ENCODE measurements at regions not wholly inside any gene's neighbourhood (a gene's known extent, or its start where the extent isn't known, plus 50 kb on each side); places are given as distances from the start of the nearest gene placed in this dataset.

- H3K4me3 ChIP-seq (ENCODE audit: low read depth, poor library complexity, severe bottlenecking) = no peak overlapping the region
- TF ChIP-seq CTCF (IDR thresholded peaks at IDR 0.05) = no peak
- no peak for TF ChIP-seq POLR2A (IDR thresholded peaks at IDR 0.05)
- WGBS, 2 donors = 71 to 78% methylated on average over 3 of the region's 3 CpGs
- intact Hi-C loops (cut with DNase I; ENCODE audit: low total_unique reads) = no loop called here
- no peak for DNase-seq (ENCODE audit: low spot score in 2 of 2)
Measured at GRCh38 chr5:158261674-158262367, 402.9 kb upstream of the CLINT1 start.

GRCh38 chr5:158256096-158256495, 397.2 kb upstream of the CLINT1 start:
- TF ChIP-seq CTCF (IDR thresholded peaks at IDR 0.05) (no peak), POLR2A (IDR thresholded peaks at IDR 0.05) (no peak)
- H3K4me3 ChIP-seq (ENCODE audit: low read depth, poor library complexity, severe bottlenecking) = no peak overlapping the region
- 87 to 94% methylated on average over 2 of the region's 2 CpGs for WGBS, 2 donors
- intact Hi-C loops (cut with DNase I; ENCODE audit: low total_unique reads) = no loop called here
- no peak for DNase-seq (ENCODE audit: low spot score in 2 of 2)

- DNase-seq (ENCODE audit: low spot score in 2 of 2) = no peak
- intact Hi-C loops (cut with DNase I; ENCODE audit: low total_unique reads) = no loop called here
- TF ChIP-seq POLR2A (IDR thresholded peaks at IDR 0.05) = no peak
- no peak for TF ChIP-seq CTCF (IDR thresholded peaks at IDR 0.05)
- 90 to 94% methylated on average over 1 of the region's 1 CpG for WGBS, 2 donors
- H3K4me3 ChIP-seq (ENCODE audit: low read depth, poor library complexity, severe bottlenecking) = no peak overlapping the region
Measured at GRCh38 chr5:158255609-158256008, 396.7 kb upstream of the CLINT1 start.

- WGBS, 2 donors = 74 to 81% methylated on average over 6 of the region's 6 CpGs
Measured at GRCh38 chr5:158246661-158247060, 387.7 kb upstream of the CLINT1 start.

GRCh38 chr5:158245513-158245912, 386.6 kb upstream of the CLINT1 start:
- no peak for DNase-seq (ENCODE audit: low spot score in 2 of 2)
- TF ChIP-seq CTCF (IDR thresholded peaks at IDR 0.05) (no peak), POLR2A (IDR thresholded peaks at IDR 0.05) (no peak)
- intact Hi-C loops (cut with DNase I; ENCODE audit: low total_unique reads) = no loop called here
- H3K4me3 ChIP-seq (ENCODE audit: low read depth, poor library complexity, severe bottlenecking) = no peak overlapping the region

More at GRCh38 chr5:158246661-158247060, 387.7 kb upstream of the CLINT1 start:
- H3K4me3 ChIP-seq (ENCODE audit: low read depth, poor library complexity, severe bottlenecking) = no peak overlapping the region
- no peak for DNase-seq (ENCODE audit: low spot score in 2 of 2)
- TF ChIP-seq CTCF (IDR thresholded peaks at IDR 0.05) (no peak), POLR2A (IDR thresholded peaks at IDR 0.05) (no peak)
- intact Hi-C loops (cut with DNase I; ENCODE audit: low total_unique reads) = no loop called here

- TF ChIP-seq CTCF (IDR thresholded peaks at IDR 0.05) (no peak), POLR2A (IDR thresholded peaks at IDR 0.05) (no peak)
- no peak overlapping the region for H3K4me3 ChIP-seq (ENCODE audit: low read depth, poor library complexity, severe bottlenecking)
- no peak for DNase-seq (ENCODE audit: low spot score in 2 of 2)
- intact Hi-C loops (cut with DNase I; ENCODE audit: low total_unique reads) = no loop called here
- 88 to 89% methylated on average over 3 of the region's 3 CpGs for WGBS, 2 donors
Measured at GRCh38 chr5:158244882-158245281, 385.9 kb upstream of the CLINT1 start.

Measured in lower leg skin (tissue), 4 donors.